ENCODE measurements at regions not wholly inside any gene's neighbourhood (a gene's known extent, or its start where the extent isn't known, plus 50 kb on each side); places are given as distances from the start of the nearest gene placed in this dataset.

DNA sequence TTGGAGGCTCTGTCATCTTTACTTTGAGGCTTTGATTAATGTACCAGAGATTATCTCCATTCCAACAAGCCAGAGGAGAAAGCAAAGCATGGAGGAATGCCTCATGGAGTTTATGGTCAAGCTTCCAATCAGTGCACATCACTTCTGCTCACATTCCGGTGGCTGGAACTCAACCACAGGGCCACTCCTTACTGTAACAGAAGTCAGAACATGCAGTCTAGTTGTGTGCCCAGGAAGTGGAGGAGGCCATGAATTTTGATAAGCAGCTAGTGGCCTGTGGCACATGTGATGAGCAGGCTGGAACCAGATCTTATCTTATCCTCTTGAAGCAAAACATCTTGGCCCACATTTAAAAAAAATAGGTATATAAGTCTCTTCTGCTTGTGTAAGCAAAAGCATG is 258.9 kb upstream of the ARHGAP20 start:
- intact Hi-C loops (cut with DNase I): no loop called here
- TF ChIP-seq POLR2AphosphoS5 (IDR thresholded peaks at IDR 0.05) (no peak), POLR2A (IDR thresholded peaks at IDR 0.05) (no peak)
- TF ChIP-seq, protein P1, sequence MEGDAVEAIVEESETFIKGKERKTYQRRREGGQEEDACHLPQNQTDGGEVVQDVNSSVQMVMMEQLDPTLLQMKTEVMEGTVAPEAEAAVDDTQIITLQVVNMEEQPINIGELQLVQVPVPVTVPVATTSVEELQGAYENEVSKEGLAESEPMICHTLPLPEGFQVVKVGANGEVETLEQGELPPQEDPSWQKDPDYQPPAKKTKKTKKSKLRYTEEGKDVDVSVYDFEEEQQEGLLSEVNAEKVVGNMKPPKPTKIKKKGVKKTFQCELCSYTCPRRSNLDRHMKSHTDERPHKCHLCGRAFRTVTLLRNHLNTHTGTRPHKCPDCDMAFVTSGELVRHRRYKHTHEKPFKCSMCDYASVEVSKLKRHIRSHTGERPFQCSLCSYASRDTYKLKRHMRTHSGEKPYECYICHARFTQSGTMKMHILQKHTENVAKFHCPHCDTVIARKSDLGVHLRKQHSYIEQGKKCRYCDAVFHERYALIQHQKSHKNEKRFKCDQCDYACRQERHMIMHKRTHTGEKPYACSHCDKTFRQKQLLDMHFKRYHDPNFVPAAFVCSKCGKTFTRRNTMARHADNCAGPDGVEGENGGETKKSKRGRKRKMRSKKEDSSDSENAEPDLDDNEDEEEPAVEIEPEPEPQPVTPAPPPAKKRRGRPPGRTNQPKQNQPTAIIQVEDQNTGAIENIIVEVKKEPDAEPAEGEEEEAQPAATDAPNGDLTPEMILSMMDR (IDR thresholded peaks at IDR 0.05): no peak
- Histone ChIP-seq H3K36me3 (no peaks in the 10 kb centered on the region), H3K9me3 (no peaks in the 10 kb centered on the region), H3K4me1 (replicated peaks) (no peaks in the 10 kb centered on the region), H3K27ac (no peak overlapping the region), H3K27me3 (replicated peaks; ENCODE audit: insufficient read depth) (no peaks in the 10 kb centered on the region), H3K4me3 (no peak overlapping the region)
- DNase-seq (ENCODE audit: low spot score): no peak
- WGBS: 71% methylated on average over 1 of the region's 1 CpG

DNA sequence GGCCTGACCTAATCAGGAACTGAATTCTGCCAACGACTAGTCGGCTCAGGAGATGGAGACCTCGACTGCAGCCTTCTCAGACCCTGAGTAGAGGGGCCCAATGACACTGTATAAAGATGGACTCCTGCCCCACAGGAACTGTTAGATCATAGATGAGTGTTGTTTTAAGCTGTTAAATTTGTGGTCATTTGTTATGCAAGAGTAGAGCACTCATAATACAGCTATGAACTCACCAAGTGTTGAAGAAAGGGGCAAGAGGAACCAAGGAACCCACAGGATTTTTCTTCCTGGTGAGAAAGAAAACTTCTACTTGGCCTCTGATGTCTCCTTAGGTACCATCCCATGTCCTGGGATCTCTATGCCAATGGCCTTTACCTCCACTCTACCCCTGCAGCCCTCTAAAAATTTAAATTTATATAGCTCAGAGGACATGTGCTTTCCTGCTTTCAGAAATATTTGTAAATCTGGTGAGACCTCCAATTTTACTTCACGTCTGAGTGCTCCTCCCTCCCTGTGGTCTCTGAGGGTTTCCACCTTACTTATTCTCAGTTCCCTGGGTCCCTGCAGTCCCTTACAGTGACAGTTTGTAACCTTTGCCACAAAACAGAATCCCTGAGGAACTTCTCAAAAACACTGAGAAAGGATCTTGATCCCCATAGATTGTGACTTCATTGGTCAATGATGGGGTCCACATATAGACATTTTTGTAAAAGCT is 256.3 kb upstream of the ARHGAP20 start:
- DNase-seq (ENCODE audit: low spot score): no peak
- Histone ChIP-seq H3K4me3 (no peak overlapping the region), H3K36me3 (no peaks in the 10 kb centered on the region), H3K4me1 (replicated peaks) (no peaks in the 10 kb centered on the region), H3K27me3 (replicated peaks; ENCODE audit: insufficient read depth) (no peaks in the 10 kb centered on the region), H3K9me3 (no peaks in the 10 kb centered on the region), H3K27ac (no peak overlapping the region)
- intact Hi-C loops (cut with DNase I): no loop called here
- TF ChIP-seq POLR2A (IDR thresholded peaks at IDR 0.05) (no peak), POLR2AphosphoS5 (IDR thresholded peaks at IDR 0.05) (no peak)
- TF ChIP-seq, protein P1 (IDR thresholded peaks at IDR 0.05): no peak
- WGBS: 87% methylated on average over 4 of the region's 4 CpGs

DNA sequence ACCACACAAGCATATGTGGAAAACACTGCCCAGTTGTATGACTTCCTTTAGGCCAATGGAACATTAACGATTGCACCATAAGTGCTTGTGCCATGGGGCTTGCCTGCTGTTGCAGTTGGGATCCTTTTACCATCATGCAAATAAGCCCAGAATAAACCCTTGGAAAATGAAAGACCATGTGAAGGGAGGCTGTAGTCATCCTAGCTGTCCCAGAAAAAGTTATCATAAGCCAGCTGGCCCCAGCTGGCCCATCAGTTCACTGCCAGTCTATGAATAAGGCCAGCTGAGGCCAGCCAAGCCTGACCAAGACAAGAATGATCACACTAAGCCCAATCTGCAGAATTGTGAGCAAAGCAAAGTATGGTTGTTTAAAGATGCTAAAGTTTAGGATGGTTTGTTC is 253.9 kb upstream of the ARHGAP20 start:
- TF ChIP-seq POLR2AphosphoS5 (IDR thresholded peaks at IDR 0.05) (no peak), POLR2A (IDR thresholded peaks at IDR 0.05) (no peak)
- TF ChIP-seq, protein P1 (IDR thresholded peaks at IDR 0.05): no peak
- no peaks in the 10 kb centered on the region for H3K9me3 ChIP-seq
- no peak overlapping the region for H3K4me3 ChIP-seq
- no peak for DNase-seq (ENCODE audit: low spot score)
- H3K36me3 ChIP-seq: no peaks in the 10 kb centered on the region
- H3K27ac ChIP-seq: no peak overlapping the region
- intact Hi-C loops (cut with DNase I): no loop called here
- no peaks in the 10 kb centered on the region for H3K27me3 ChIP-seq (replicated peaks; ENCODE audit: insufficient read depth)
- H3K4me1 ChIP-seq (replicated peaks): no peaks in the 10 kb centered on the region
- WGBS: 77% methylated on average over 1 of the region's 1 CpG

DNA sequence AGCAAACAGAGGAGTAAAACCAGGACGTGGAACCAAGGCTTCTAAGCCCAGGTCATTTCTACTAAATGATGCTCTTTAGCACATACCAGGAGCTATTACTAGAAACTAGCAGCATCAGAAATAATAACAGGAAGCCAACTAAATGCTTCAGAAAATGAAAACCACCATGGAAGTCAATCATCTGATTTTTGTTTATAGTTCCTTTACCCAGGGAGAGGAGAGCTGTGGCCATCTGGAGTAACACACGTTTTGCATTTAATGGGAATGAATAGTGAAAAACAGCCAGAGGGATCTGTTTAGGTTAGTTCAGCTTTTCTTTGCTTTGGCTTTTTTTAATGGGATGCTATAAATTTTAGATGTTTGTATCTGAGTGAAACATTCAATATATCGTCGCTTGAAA is 250.7 kb upstream of the ARHGAP20 start:
- DNase-seq (ENCODE audit: low spot score): no peak
- Histone ChIP-seq H3K4me3 (no peak overlapping the region), H3K27ac (no peak overlapping the region), H3K4me1 (replicated peaks) (no peaks in the 10 kb centered on the region), H3K9me3 (no peaks in the 10 kb centered on the region), H3K27me3 (replicated peaks; ENCODE audit: insufficient read depth) (no peaks in the 10 kb centered on the region), H3K36me3 (no peaks in the 10 kb centered on the region)
- TF ChIP-seq POLR2A (IDR thresholded peaks at IDR 0.05): no peak
- TF ChIP-seq POLR2AphosphoS5 (IDR thresholded peaks at IDR 0.05): no peak
- TF ChIP-seq, protein P1 (IDR thresholded peaks at IDR 0.05): no peak
- intact Hi-C loops (cut with DNase I): no loop called here
- 30% methylated on average over 4 of the region's 4 CpGs for WGBS

DNA sequence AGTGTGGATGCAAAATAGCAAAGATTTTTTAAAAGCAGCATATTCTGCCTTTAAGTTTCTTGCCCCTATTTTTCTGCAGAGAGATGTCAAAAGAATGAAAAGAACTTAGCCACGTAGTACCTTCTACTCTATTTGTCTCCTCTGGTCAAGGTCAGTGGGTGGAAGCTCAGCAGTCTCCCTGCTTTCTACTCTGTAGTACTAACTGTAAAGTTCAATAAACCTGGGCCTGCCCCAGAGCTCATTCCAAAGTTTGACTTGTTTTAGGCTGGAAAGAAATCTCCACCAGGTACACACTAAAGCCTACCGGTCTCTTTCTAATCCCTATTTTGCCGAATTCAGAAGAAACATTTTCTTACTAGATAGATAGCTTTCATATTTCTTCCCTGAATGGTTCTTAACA is 247.9 kb upstream of the ARHGAP20 start:
- H3K27me3 ChIP-seq (replicated peaks; ENCODE audit: insufficient read depth): no peaks in the 10 kb centered on the region
- H3K36me3 ChIP-seq: no peaks in the 10 kb centered on the region
- H3K4me1 ChIP-seq (replicated peaks): no peaks in the 10 kb centered on the region
- intact Hi-C loops (cut with DNase I): no loop called here
- WGBS: 83% methylated on average over 3 of the region's 3 CpGs
- no peak for DNase-seq (ENCODE audit: low spot score)
- no peak overlapping the region for H3K4me3 ChIP-seq
- H3K9me3 ChIP-seq: no peaks in the 10 kb centered on the region
- no peak overlapping the region for H3K27ac ChIP-seq
- TF ChIP-seq, protein P1 (IDR thresholded peaks at IDR 0.05): no peak
- TF ChIP-seq POLR2A (IDR thresholded peaks at IDR 0.05) (no peak), POLR2AphosphoS5 (IDR thresholded peaks at IDR 0.05) (no peak)
